Globus pallidus (tissue), 1 donor: ENCODE measurements at regions not wholly inside any gene's neighbourhood (a gene's known extent, or its start where the extent isn't known, plus 50 kb on each side); places are given as distances from the start of the nearest gene placed in this dataset.

Experiments used
- DNase-seq: peaks from one replicate; pipeline ENCODE4 v3.0.0-alpha.2; 2015; ENCODE audit warnings: low spot score

DNA sequence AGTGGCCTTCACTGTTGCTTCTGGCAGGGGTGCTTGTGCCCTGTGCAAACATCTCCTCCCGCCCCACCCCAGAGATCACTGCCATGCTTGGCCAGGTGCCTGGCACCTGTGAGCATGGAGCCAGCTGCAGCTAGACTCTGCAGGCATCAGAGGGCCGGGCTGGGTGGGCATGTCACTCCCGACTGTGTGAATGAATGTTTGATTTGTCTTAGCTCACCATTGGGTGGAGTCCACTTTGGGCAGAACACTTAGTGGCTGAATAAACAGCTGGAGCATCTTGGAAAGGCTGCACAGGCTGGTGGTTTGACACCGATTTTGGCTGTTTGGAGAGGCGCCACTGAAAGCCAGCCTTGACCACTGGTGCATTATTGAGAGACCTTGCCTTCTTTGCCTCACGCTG lies 267.3 kb downstream of the DLEU7 start:
- DNase-seq, result no peak

DNA sequence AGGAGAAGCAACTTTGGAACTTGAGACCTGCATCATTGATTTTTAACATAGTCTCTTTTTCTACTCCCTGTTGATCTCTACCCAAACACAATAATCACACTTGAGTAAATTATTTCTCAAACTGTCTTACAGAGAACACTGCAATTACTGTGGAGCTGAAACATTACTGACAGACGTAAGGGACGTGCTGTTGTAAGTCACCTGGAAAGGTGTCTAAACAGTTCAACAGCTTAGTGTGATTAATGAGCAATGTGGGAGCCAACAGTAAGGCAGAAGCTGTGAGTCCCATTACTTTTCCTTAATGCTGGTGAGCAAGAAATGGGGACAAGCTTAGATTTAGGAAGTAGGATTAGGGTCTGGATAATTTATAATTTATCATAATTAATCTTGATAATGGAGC lies 265.7 kb downstream of the DLEU7 start:
- DNase-seq, result no peak

DNA sequence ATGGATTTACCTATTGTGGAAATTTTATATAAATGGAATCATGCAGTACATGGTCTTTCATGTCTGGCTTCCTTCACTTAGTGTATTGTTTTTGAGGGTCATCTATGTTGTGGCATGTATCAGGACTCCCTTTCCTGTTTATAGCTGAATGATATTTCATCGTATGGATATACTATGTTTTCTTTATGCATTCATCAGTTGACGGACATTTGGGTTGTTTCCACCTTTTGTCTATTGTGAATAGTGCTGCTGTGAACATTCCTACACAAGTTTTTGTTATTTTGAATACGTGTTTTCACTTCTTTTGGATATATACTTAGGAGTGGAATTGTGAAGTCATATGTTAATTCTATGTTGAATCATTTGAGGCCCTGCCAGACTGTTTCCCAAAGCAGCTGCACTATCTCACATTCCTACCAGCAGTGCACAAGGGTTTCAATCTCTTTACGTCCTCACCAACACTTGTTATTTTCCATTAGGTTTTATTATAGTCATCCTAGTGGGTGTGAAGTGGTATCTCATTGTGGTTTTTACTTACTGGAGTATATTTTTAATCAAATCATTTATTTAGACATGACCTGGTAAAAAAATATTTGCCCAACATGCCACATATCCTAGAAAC lies 262.7 kb downstream of the DLEU7 start:
- DNase-seq, result no peak

- DNase-seq, result no peak
Observed at GRCh38 chr13:50581586-50582196, 261.8 kb downstream of the DLEU7 start.

DNA sequence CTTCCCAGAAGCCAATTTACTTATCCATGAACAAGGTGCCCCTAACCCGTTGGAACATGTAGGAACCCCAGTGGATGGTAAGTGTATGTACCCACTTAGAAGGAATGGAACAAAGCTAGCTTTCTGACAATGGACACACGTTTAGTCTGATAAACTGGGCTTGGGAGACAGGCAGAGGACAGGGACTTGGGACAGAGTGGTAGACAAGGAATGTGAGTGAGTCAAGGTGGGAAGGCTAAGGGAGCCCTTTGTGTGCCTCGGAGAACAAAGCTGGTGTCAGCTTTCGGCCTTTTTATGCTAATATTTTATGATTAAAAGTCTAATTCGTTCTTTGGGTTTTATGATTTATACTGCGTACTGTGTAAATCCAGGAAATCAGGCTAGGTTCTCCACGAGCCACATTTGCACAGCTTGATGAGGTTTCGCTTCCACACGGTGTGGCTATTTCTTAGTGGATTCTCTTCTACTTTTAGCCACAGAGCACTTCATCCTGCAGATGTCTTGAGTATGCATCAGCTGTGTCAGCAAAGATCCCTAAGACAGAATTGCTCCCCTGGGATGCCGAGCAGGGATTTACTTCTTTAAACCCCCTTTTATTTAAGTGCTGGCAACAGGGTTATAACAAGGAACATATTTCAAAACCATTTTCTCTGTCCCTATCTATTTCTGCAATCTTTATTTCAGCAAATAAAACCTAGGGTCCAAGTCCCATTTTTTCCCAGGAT lies 258.5 kb downstream of the DLEU7 start:
- no peak for DNase-seq

GRCh38 chr13:50585674-50586413 lies 257.6 kb downstream of the DLEU7 start:
- no peak for DNase-seq

DNA sequence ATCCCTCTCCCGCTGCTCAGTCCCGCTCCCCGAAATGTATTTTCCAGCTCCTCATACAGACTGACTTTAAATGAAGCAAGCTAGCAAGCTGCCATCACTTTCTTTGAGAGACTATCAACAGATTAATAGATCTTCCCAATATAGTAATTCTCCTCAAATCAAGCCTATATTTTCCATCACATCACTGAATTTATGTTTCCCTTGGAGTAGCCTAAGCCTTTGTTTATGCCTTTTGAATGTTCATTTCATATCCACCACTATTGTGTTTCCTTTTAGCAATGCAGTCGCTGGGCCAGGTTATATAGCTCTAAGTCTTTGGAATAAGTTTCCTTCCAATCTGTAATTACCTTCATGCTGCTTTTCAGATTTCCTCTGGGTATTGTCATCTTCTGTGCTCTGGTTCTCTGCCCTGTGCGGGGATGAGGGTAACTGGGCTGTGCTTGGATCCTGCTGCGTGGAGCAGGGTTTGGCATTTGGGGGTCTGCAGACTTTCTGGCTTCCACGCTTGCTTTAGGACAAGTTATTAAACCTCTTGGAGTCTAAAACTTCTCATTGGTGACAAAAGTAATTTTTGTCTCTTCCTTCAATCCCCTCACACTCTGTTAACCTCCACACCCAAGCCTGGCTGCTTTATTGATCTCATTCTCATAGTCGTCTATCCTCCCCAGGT lies 256.9 kb downstream of the DLEU7 start:
- DNase-seq, result no peak

DNA sequence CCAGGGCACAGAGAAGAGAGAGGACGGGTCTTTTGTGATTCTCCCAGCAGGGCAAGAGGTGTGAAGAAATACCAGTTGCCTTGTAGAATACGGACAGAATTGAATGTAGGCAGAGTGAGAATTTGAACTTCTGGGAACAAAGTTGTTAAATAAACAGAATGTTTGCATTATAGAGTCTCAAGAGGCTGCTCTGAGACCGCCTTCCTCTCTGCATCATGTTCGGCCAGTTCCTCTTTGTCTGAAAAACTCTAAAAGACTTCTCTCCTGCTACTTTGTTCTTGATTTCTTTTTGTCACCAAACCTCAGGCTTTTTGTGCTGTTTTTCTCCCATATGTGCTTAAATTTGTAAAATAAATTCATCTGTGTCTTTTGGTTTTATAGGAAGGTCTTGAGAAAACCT lies 256.4 kb downstream of the DLEU7 start:
- peak; percentile 11 for DNase-seq

GRCh38 chr13:50587645-50588373 lies 255.7 kb downstream of the DLEU7 start:
- no peak for DNase-seq

- no peak for DNase-seq
Observed at GRCh38 chr13:50588491-50589130, 254.9 kb downstream of the DLEU7 start.

DNA sequence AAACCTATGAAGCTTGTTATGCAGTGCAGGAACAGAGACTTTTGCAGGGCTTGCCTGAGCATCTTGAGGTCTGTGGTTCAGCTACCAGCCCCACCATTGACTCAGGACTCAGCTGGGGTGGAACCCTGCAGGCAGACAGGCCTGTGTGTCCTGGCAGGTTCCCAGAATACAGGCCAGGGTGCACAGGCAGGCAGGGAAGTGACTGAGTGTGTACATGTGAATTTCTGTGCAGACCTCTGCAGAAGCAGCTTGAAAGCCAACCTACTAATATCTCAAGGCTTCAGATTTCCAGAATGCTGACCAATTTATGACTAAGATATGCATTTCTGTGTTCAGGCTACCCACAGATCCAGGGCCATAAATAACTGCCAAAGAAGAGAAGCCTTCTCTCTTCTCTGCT lies 254.4 kb downstream of the DLEU7 start:
- DNase-seq, result no peak

- DNase-seq, result no peak
Observed at GRCh38 chr13:50589651-50590054, 253.8 kb downstream of the DLEU7 start.

DNA sequence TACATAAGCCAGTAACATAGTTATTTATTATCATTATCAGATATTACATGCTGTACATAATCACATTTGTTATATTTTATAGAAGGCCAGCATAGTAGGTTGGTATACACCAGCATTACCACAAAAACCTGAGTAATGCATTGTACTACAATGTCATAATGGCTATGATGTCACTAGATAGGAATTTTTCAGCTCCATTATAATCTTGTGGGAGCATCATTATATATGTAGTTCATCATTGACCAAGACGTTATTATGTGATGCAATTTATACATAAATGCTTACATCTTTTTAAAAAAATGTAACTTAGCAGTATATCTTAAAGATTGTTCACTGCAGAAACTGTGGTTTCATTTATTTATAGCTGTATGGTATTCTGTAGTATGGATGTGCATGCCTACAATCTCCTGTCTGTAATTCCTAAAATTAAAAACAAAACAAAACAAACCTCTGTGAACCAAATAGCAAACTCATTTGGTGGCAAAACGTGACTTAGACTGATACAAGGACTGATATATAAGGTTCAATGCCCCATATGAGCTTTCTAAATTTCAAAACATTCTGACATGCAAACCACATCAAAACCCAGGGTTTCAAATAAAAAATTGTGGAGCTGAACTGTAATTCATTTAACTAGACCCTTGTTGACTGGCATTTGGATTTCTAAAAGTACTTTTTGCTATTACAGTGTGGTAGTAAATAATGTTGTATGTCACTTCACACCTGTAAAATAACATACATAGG lies 250.9 kb downstream of the DLEU7 start:
- no peak for DNase-seq

GRCh38 chr13:50593207-50593606 lies 250.3 kb downstream of the DLEU7 start:
- no peak for DNase-seq

GRCh38 chr13:50594276-50595051 lies 249.0 kb downstream of the DLEU7 start:
- peak; percentile 7 for DNase-seq

DNA sequence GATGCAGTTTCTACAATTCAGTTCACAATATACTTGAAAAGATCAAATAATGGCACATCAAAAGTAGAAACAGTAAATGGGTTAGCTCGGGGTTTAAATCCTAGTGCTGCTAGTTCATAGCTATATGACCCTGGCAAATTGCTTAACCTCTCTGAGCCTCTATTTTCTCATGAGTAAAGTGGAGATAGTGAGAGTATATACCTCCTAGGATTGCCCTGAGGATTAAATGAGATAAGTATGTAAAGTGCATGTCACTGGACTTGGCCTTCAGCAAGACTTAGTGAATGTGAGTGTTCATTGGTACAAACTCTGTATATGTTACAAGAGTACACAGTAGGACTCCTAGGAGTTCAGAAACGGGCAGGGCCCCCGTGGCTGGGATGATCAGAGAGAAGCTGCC lies 248.3 kb downstream of the DLEU7 start:
- DNase-seq, result no peak

- DNase-seq, result no peak
Observed at GRCh38 chr13:50596156-50596555, 247.3 kb downstream of the DLEU7 start.

GRCh38 chr13:50596776-50597203 lies 246.7 kb downstream of the DLEU7 start:
- no peak for DNase-seq

GRCh38 chr13:50598338-50598737 lies 245.2 kb downstream of the DLEU7 start:
- DNase-seq, result no peak
